ENCODE measurements at regions not wholly inside any gene's neighbourhood (a gene's known extent, or its start where the extent isn't known, plus 50 kb on each side); places are given as distances from the start of the nearest gene placed in this dataset.
"Not testable (repeated sequence)": the region's sequence is repeated elsewhere in the genome, so short reads cannot be mapped to it uniquely, and the experiment has no call there.

DNA sequence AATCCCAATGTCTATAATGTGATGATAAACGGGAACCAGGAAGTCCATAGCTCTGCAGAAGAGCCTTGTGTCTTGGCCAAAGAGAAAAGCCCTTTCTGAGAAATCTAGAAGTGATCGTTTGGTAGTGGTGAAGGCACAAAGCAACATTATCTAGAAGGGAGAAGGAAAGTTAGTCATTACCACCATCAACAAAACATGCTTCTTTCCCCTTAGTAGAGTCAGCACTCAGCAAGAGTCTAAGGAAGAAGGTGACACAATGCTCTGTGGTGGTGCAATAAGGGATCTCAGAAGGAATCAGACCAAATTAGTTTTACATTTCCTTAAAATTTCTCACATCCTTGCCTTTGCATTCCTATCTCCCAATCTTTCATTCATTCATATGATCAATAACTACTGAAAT is 134.4 kb upstream of the PRDX6 start:
- BruUV-seq (replicated peaks) = no TSS peak
- peaks cover 7% of the 10 kb centered on the region for H3K4me1 Mint-ChIP-seq (ENCODE audit: insufficient read depth, unreplicated experiment)
- intact Hi-C loops (cut with micrococcal nuclease) = no loop called here

DNA sequence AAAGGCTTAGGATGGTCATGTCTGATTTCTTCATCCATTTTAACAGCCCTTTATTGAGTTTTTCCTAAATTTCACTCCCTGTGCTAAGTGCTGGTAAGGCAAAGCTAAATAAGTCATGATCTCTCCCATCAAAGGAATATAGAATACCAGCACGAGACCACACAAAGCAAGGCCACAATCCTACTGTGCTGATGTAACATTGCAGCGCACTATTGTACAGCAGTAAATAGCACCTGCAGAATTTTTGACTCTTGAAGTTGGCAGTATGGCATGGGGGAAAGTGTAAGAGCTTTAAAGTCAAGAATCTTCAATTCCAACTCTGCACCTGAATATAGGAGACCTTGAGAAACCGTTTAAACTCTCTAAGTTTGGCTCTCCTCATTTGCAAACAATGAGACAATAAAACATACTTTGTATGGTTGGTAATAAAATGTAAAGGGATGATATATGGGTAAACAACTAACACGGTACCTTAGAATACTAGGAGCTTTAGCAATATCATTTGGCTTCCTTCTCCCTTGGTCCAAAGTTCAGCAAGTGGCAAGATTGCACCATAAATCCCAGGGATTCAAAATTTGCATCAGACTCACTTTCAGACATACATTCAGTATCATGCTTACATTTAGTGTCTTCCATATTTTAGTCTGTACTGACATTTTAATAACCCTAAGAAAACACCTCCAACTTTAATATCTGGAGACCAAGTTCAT is 132.9 kb upstream of the PRDX6 start:
- H3K4me3 Mint-ChIP-seq (ENCODE audit: unreplicated experiment) = no peak overlapping the region
- no TSS peak for BruUV-seq (replicated peaks)
- intact Hi-C loops (cut with micrococcal nuclease) = no loop called here
- no peaks in the 10 kb centered on the region for H3K27me3 Mint-ChIP-seq (ENCODE audit: insufficient read depth, unreplicated experiment)
- DNase-seq (ENCODE audit: unreplicated experiment) = no peak
- H3K9me3 Mint-ChIP-seq (ENCODE audit: unreplicated experiment) = no peaks in the 10 kb centered on the region
- H3K4me1 Mint-ChIP-seq (ENCODE audit: insufficient read depth, unreplicated experiment) = peaks cover 7% of the 10 kb centered on the region
- no peak overlapping the region for H3K27ac Mint-ChIP-seq (ENCODE audit: low read depth, unreplicated experiment)
- POLR2A ChIA-PET = no interaction called here
- CTCF ChIA-PET = interaction anchor here (0.8 kb wide), 1 partner anchor 9 kb away, joined by 6 read pairs; no protein-coding TSS in a partner anchor
- TF ChIP-seq, protein P1, sequence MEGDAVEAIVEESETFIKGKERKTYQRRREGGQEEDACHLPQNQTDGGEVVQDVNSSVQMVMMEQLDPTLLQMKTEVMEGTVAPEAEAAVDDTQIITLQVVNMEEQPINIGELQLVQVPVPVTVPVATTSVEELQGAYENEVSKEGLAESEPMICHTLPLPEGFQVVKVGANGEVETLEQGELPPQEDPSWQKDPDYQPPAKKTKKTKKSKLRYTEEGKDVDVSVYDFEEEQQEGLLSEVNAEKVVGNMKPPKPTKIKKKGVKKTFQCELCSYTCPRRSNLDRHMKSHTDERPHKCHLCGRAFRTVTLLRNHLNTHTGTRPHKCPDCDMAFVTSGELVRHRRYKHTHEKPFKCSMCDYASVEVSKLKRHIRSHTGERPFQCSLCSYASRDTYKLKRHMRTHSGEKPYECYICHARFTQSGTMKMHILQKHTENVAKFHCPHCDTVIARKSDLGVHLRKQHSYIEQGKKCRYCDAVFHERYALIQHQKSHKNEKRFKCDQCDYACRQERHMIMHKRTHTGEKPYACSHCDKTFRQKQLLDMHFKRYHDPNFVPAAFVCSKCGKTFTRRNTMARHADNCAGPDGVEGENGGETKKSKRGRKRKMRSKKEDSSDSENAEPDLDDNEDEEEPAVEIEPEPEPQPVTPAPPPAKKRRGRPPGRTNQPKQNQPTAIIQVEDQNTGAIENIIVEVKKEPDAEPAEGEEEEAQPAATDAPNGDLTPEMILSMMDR (IDR thresholded peaks at IDR 0.05; ENCODE audit: unreplicated experiment) = no peak
- H3K36me3 Mint-ChIP-seq (ENCODE audit: insufficient read depth, unreplicated experiment) = no peaks in the 10 kb centered on the region

More for the DNA sequence above, 134.4 kb upstream of the PRDX6 start:
- Mint-ChIP-seq H3K27ac (ENCODE audit: low read depth, unreplicated experiment) (no peak overlapping the region), H3K36me3 (ENCODE audit: insufficient read depth, unreplicated experiment) (no peaks in the 10 kb centered on the region), H3K27me3 (ENCODE audit: insufficient read depth, unreplicated experiment) (no peaks in the 10 kb centered on the region), H3K9me3 (ENCODE audit: unreplicated experiment) (no peaks in the 10 kb centered on the region), H3K4me3 (ENCODE audit: unreplicated experiment) (no peak overlapping the region)
- TF ChIP-seq, protein P1 (IDR thresholded peaks at IDR 0.05; ENCODE audit: unreplicated experiment) = no peak
- POLR2A ChIA-PET = no interaction called here
- CTCF ChIA-PET = interaction anchor here (0.6 kb wide), 1 partner anchor 61 kb away, joined by 3 read pairs; no protein-coding TSS in a partner anchor
- no peak for DNase-seq (ENCODE audit: unreplicated experiment)

DNA sequence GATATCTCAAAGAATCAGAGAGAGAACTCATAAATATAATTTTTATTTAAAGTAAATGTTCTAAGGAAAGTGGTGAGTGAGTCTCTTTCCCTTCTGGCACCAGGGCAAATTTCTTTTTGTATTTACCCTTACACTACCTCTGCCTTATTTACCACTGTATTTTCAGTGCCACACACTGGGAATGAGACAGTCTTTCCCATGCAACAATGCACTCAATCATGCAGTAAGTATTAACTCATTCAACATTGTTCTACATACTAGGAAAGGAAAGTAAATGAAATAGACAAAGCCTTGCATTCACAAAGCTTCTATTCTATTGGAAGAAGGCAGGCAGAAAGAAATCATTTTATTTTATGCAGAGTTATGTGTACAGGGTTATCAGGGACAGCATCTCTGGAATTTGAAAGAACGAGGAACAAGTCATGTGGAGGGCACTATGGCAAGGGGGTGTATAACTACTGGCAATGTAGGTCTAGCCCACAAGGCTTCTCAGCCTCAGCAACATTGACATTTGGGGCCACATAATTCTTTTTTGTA is 129.8 kb upstream of the PRDX6 start:
- TF ChIP-seq, protein P1 (IDR thresholded peaks at IDR 0.05; ENCODE audit: unreplicated experiment) = no peak
- ChIA-PET POLR2A (interaction anchor here (1.2 to 1.4 kb wide), 2 partner anchors 8 to 13 kb away, joined by 3 to 9 read pairs; no protein-coding TSS in a partner anchor), CTCF (interaction anchor here (0.6 to 1.9 kb wide), 3 partner anchors 52 to 521 kb away, joined by 3 to 6 read pairs (median 4); no protein-coding TSS in a partner anchor)
- no peak for DNase-seq (ENCODE audit: unreplicated experiment)
- Mint-ChIP-seq H3K36me3 (ENCODE audit: insufficient read depth, unreplicated experiment) (no peaks in the 10 kb centered on the region), H3K4me3 (ENCODE audit: unreplicated experiment) (no peak overlapping the region), H3K9me3 (ENCODE audit: unreplicated experiment) (peaks cover 16% of the 10 kb centered on the region), H3K27ac (ENCODE audit: low read depth, unreplicated experiment) (no peak overlapping the region), H3K27me3 (ENCODE audit: insufficient read depth, unreplicated experiment) (no peaks in the 10 kb centered on the region), H3K4me1 (ENCODE audit: insufficient read depth, unreplicated experiment) (peaks cover 7% of the 10 kb centered on the region)
- intact Hi-C loops (cut with micrococcal nuclease) = no loop called here
- BruUV-seq (replicated peaks) = no TSS peak

DNA sequence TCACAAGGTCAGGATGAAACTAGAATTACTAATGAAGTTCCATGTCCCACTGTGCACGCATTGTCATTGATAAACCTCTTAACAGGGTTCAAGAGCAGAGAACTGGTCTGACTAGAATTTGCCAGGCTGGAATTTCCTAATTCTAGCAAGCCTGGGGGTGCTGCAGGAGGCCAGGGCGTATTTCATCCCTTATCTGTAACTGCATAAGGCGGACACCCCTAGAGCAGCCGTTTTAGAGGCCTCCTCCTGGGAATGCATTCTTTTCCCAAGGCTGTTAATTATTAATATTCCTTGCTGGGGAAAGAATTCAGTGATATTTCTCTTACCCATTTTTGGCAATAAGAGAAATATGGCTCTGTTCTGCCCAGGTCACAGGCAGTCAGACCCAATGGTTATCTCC is 124.5 kb upstream of the PRDX6 start:
- DNase-seq (ENCODE audit: unreplicated experiment); H3K4me3 Mint-ChIP-seq (ENCODE audit: unreplicated experiment); BruUV-seq (replicated peaks); H3K36me3 Mint-ChIP-seq (ENCODE audit: insufficient read depth, unreplicated experiment); POLR2A ChIA-PET; H3K27me3 Mint-ChIP-seq (ENCODE audit: insufficient read depth, unreplicated experiment); CTCF ChIA-PET; intact Hi-C loops (cut with micrococcal nuclease); H3K27ac Mint-ChIP-seq (ENCODE audit: low read depth, unreplicated experiment): not testable (repeated sequence)
- Mint-ChIP-seq H3K4me1 (ENCODE audit: insufficient read depth, unreplicated experiment) (peaks cover 10% of the 10 kb centered on the region), H3K9me3 (ENCODE audit: unreplicated experiment) (peaks cover 32% of the 10 kb centered on the region)

All from MCF 10A (cell line).